ENCODE measurements at regions not wholly inside any gene's neighbourhood (a gene's known extent, or its start where the extent isn't known, plus 50 kb on each side); places are given as distances from the start of the nearest gene placed in this dataset.

DNA sequence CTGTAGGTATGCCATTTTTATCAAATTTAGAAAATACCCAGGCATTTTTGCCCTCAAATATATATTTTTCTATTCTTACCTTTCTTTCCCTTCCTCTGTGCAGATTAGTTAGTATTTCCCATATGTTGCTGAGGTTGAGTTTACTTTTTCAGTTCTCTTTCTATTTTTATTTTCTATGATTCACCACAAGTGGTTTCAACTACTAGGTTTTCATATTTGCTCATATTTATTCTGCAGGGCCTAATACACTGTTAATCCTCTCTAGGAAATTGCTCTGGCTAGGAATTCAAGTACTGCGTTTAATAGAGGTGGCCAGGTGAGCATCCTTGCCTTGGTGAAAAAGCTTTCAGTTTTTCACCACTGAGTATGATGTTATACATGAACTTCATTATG lies 1535.3 kb upstream of the PCDH10 start:
- TF ChIP-seq, protein P1, sequence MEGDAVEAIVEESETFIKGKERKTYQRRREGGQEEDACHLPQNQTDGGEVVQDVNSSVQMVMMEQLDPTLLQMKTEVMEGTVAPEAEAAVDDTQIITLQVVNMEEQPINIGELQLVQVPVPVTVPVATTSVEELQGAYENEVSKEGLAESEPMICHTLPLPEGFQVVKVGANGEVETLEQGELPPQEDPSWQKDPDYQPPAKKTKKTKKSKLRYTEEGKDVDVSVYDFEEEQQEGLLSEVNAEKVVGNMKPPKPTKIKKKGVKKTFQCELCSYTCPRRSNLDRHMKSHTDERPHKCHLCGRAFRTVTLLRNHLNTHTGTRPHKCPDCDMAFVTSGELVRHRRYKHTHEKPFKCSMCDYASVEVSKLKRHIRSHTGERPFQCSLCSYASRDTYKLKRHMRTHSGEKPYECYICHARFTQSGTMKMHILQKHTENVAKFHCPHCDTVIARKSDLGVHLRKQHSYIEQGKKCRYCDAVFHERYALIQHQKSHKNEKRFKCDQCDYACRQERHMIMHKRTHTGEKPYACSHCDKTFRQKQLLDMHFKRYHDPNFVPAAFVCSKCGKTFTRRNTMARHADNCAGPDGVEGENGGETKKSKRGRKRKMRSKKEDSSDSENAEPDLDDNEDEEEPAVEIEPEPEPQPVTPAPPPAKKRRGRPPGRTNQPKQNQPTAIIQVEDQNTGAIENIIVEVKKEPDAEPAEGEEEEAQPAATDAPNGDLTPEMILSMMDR (IDR thresholded peaks at IDR 0.05), result no peak
- TF ChIP-seq POLR2A (IDR thresholded peaks at IDR 0.05), result no peak

All from right lobe of liver (tissue), 4 donors.